Ascending aorta (tissue), 2 donors: ENCODE measurements at regions not wholly inside any gene's neighbourhood (a gene's known extent, or its start where the extent isn't known, plus 50 kb on each side); places are given as distances from the start of the nearest gene placed in this dataset.

Experiments
- DNase-seq, 2 donors: peaks; one replicate each; pipeline ENCODE4 v3.0.0-alpha.2; 2019; ENCODE audit warnings: low spot score in 2 of 2
- H3K27ac ChIP-seq, 2 donors: fragments of 200-600 bp; sonication (generic); one replicate each; pipeline ENCODE4 v1.5.1; 2016 to 2017; ENCODE audit warnings: mild to moderate bottlenecking in 1 of 2
- H3K27me3 ChIP-seq: fragments of 200-600 bp; sonication (generic); one replicate; pipeline ENCODE4 v1.5.1; 2017
- H3K36me3 ChIP-seq, 2 donors: fragments of 200-600 bp; sonication (generic); one replicate each; pipeline ENCODE4 v1.5.1; 2016
- H3K4me1 ChIP-seq, 2 donors: fragments of 200-600 bp; sonication (generic); one replicate each; pipeline ENCODE4 v1.5.1; 2016 to 2017; ENCODE audit warnings: mild to moderate bottlenecking in 1 of 2
- H3K4me3 ChIP-seq, 2 donors: fragments of 200-600 bp; sonication (generic); one replicate each; pipeline ENCODE4 v1.5.1; 2016 to 2017; ENCODE audit warnings: mild to moderate bottlenecking in 1 of 2
- H3K9me3 ChIP-seq, 2 donors: fragments of 200-600 bp; sonication (generic); one replicate each; pipeline ENCODE4 v1.5.1; 2016
- CTCF ChIP-seq, 3 experiments: fragments of 200-600 bp in 2 of 3; fragments of 450-650 bp in 1 of 3; sonication (generic) in 2 of 3; IDR thresholded peaks; one replicate each; pipeline ENCODE4 v1.5.1; 2016 to 2019; ENCODE audit warnings: antibody characterized with exemption in 3 of 3, mild to moderate bottlenecking in 1 of 3, moderate library complexity in 1 of 3
- intact Hi-C: fragments of 100-400 bp; cut with DNase I; formaldehyde crosslinking; loops from one replicate; pipeline ENCODE4 v1.15.1; 2023

DNA sequence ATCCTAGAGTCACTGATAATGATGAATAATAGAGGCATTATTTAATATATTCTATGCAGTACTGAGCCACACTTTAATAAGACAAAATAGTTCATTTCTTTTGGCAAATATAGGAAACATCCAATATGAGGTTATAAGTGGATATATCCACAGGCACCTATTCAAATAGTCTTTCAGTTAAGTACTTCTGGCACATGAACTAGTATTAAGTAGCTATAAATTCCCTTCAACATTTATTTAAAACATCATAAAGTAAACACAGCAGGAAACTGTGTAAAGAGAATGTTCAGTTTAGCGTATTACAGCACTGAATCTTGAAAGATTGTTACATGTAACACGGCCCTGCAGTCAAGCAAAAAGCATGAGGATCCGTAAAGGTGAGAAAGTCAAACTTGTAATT is 463.3 kb upstream of the KLF12 start:
- H3K4me3 ChIP-seq = no peak overlapping the region
- H3K27me3 ChIP-seq = no peaks in the 10 kb centered on the region
- intact Hi-C loops = no loop called here
- H3K36me3 ChIP-seq = no peaks in the 10 kb centered on the region
- H3K4me1 ChIP-seq = no peaks in the 10 kb centered on the region
- H3K9me3 ChIP-seq = peaks cover 0 to 5% of the 10 kb centered on the region in 2 donors
- H3K27ac ChIP-seq = no peak overlapping the region
- no peak for DNase-seq
- TF ChIP-seq CTCF (IDR thresholded peaks at IDR 0.05) = no peak

DNA sequence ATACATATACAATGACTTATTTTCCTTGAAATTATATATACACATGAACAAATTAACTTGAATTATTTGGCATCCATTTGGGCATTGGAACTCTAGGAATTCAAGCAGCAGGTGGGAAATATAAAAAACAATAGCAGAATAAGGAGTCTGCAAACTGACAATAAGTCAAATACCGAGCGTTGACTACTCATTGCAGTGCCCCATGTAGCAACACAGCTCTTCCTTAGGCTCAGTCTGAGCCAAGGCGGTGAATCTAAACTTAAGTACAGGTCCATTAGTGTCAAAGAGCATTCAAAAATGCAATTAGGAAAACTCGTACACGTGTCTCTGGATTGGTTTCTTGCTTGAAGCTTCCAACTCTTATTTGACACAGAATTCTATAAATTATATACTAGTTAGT is 462.5 kb upstream of the KLF12 start:
- H3K36me3 ChIP-seq = no peaks in the 10 kb centered on the region
- no peak for DNase-seq
- H3K4me3 ChIP-seq = no peak overlapping the region
- peaks cover 0 to 5% of the 10 kb centered on the region in 2 donors for H3K9me3 ChIP-seq
- no peaks in the 10 kb centered on the region for H3K4me1 ChIP-seq
- H3K27me3 ChIP-seq = no peaks in the 10 kb centered on the region
- TF ChIP-seq CTCF (IDR thresholded peaks at IDR 0.05) = no peak
- H3K27ac ChIP-seq = no peak overlapping the region
- intact Hi-C loops = no loop called here

GRCh38 chr13:74593688-74594087 is 459.5 kb upstream of the KLF12 start:
- Histone ChIP-seq H3K27ac (no peak overlapping the region), H3K9me3 (peaks cover 0 to 5% of the 10 kb centered on the region in 2 donors), H3K4me1 (no peaks in the 10 kb centered on the region), H3K27me3 (no peaks in the 10 kb centered on the region), H3K4me3 (no peak overlapping the region), H3K36me3 (no peaks in the 10 kb centered on the region)
- TF ChIP-seq CTCF (IDR thresholded peaks at IDR 0.05) = no peak
- DNase-seq = no peak
- intact Hi-C loops = loop anchor here (5.0 kb wide), 1 partner anchor 624 kb away; no protein-coding TSS in a partner anchor

DNA sequence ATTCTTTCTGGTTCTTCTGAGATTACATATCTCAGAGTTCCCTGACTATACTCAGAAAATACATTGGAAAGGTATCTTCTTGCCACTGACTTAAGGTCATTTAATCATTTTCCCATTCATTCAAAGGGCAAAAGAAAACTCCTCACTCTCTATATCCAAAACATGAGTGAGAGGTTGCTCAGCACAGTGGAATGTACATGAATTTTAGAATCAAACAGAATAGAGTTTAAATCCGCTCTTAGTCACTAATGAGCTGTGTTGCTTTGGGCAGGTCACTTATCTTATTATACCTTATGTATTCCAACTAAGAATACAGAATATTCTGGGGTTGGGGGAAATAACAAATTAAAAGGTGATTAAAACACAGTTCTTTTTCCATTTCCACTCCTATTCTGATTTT is 452.6 kb upstream of the KLF12 start:
- Histone ChIP-seq H3K4me3 (no peak overlapping the region), H3K9me3 (no peaks in the 10 kb centered on the region), H3K4me1 (no peaks in the 10 kb centered on the region), H3K27ac (no peak overlapping the region), H3K27me3 (no peaks in the 10 kb centered on the region), H3K36me3 (no peaks in the 10 kb centered on the region)
- no peak for DNase-seq
- intact Hi-C loops = no loop called here
- TF ChIP-seq CTCF (IDR thresholded peaks at IDR 0.05) = no peak

DNA sequence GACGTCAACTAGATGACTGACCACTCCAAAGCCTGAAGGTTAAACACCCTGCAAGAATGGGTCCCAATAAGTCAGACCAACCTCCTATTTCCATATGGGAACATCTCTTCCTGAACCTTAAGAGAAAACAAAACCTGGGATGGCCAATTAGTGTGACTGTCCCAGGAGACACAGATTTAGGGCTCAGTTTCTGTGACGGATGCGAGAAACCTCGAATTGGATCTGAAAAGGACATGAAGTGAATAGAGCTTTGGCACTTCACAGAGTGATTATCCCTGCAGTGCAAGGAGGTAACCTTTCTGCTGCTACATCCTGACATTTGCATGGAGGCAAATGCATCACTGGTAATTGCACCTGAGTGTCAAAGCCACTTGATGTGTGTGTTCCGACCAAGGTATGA is 442.2 kb upstream of the KLF12 start:
- DNase-seq = no peak
- intact Hi-C loops = no loop called here
- no peaks in the 10 kb centered on the region for H3K27me3 ChIP-seq
- no peaks in the 10 kb centered on the region for H3K36me3 ChIP-seq
- no peak overlapping the region for H3K4me3 ChIP-seq
- H3K27ac ChIP-seq = no peak overlapping the region
- H3K9me3 ChIP-seq = no peaks in the 10 kb centered on the region
- peaks cover 0 to 2% of the 10 kb centered on the region in 2 donors for H3K4me1 ChIP-seq
- no peak for TF ChIP-seq CTCF (IDR thresholded peaks at IDR 0.05)

DNA sequence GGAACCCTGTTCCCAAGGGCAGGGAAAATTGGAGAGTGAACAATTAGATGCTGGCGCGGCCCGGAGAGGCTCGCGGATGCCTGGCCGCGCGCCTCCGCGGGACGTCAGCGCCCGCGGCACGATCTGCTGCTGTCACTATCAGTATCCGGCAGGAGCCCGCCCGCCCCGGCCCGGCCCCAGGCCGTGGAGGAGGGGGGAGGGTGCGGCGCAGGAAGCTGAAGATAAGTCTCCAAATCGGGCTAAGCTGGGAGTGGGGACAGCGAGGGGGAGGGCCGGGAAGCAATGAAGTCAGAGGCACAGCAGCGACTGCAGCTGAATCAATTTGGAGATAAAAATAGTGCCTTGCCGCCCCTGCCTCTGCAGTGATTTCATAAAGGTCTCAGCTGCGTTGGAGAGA is 441.5 kb upstream of the KLF12 start:
- H3K36me3 ChIP-seq = no peaks in the 10 kb centered on the region
- H3K4me3 ChIP-seq = peak overlapping the region; percentile 62 to 63
- H3K27ac ChIP-seq = no peak overlapping the region
- no peaks in the 10 kb centered on the region for H3K9me3 ChIP-seq
- H3K27me3 ChIP-seq = no peaks in the 10 kb centered on the region
- peak; percentile 29 to 82 for DNase-seq
- TF ChIP-seq CTCF (IDR thresholded peaks at IDR 0.05) = no peak
- intact Hi-C loops = no loop called here
- H3K4me1 ChIP-seq = peaks cover 0 to 2% of the 10 kb centered on the region in 2 donors
